CD4-positive, alpha-beta memory T cell (primary cell): ENCODE measurements at regions not wholly inside any gene's neighbourhood (a gene's known extent, or its start where the extent isn't known, plus 50 kb on each side); places are given as distances from the start of the nearest gene placed in this dataset.
A peak's percentile ranks its signal among the peaks of the same experiment; 100 is the strongest.

Experiments used
- CTCF ChIA-PET: fragments of 350-600 bp; sonication (Branson Sonifier 250); formaldehyde crosslinking; loops from one replicate; lab custom pipeline; 2021; ENCODE audit warnings: inconsistent platforms; ENCODE audit not compliant: partially characterized antibody; lab: Charles Lee
- POLR2A ChIA-PET: fragments of 350-600 bp; sonication (Branson Sonifier 250); formaldehyde crosslinking; loops from one replicate; lab custom pipeline; 2021; ENCODE audit not compliant: partially characterized antibody; lab: Charles Lee
- DNase-seq, 5 donors: peaks; one replicate each; pipeline versions ENCODE4 v3.0.0 to v3.0.0-alpha.2; 2020 to 2022; ENCODE audit warnings: mixed read lengths in 1 of 5
- H3K27ac ChIP-seq: one replicate; pipeline ENCODE4 v1.7.0; 2013; ENCODE audit warnings: low read depth, low read length
- H3K27me3 ChIP-seq: 2 replicates; pipeline ENCODE4 v1.7.0; 2013; ENCODE audit warnings: mild to moderate bottlenecking, low read length, moderate library complexity; ENCODE audit not compliant: insufficient read depth
- H3K36me3 ChIP-seq: 2 replicates; pipeline ENCODE4 v1.7.0; 2013; ENCODE audit warnings: mild to moderate bottlenecking, low read length, moderate library complexity; ENCODE audit not compliant: insufficient read depth
- H3K4me1 ChIP-seq: 2 replicates; pipeline ENCODE4 v1.7.0; 2013; ENCODE audit warnings: mild to moderate bottlenecking, low read length, moderate library complexity; ENCODE audit not compliant: insufficient read depth
- H3K4me3 ChIP-seq, 2 donors: one replicate each; pipeline ENCODE4 v1.7.0; 2013; ENCODE audit warnings: low read length in 2 of 2, mild to moderate bottlenecking in 1 of 2
- H3K9me3 ChIP-seq, 2 donors: one replicate each; pipeline ENCODE4 v1.7.0; 2013; ENCODE audit warnings: low read length in 2 of 2, control low read depth in 1 of 2; ENCODE audit not compliant: control insufficient read depth in 1 of 2
- H3K27ac Mint-ChIP-seq, 7 donors: one replicate each; pipeline ENCODE4 v1.8.0; 2020 to 2021; ENCODE audit warnings: mixed read lengths in 7 of 7, mild to moderate bottlenecking in 6 of 7, inconsistent platforms in 3 of 7, moderate library complexity in 3 of 7
- H3K27me3 Mint-ChIP-seq, 2 donors: one replicate each; pipeline ENCODE4 v1.8.0; 2020 to 2021; ENCODE audit warnings: mixed read lengths in 2 of 2
- H3K36me3 Mint-ChIP-seq, 2 donors: one replicate each; pipeline ENCODE4 v1.8.0; 2020 to 2021; ENCODE audit warnings: mixed read lengths in 2 of 2, inconsistent platforms in 1 of 2, mild to moderate bottlenecking in 1 of 2
- H3K4me1 Mint-ChIP-seq, 4 donors: one replicate each; pipeline ENCODE4 v1.8.0; 2020 to 2021; ENCODE audit warnings: mixed read lengths in 4 of 4, mild to moderate bottlenecking in 1 of 4
- H3K4me3 Mint-ChIP-seq, 8 donors: one replicate each; pipeline ENCODE4 v1.8.0; 2020 to 2021; ENCODE audit warnings: mixed read lengths in 8 of 8, mild to moderate bottlenecking in 7 of 8, moderate library complexity in 6 of 8, inconsistent platforms in 3 of 8
- H3K9me3 Mint-ChIP-seq, 8 donors: one replicate each; pipeline ENCODE4 v1.8.0; 2020 to 2021; ENCODE audit warnings: mixed read lengths in 8 of 8, mild to moderate bottlenecking in 5 of 8, inconsistent platforms in 3 of 8, moderate library complexity in 1 of 8
- intact Hi-C: fragments of 100-400 bp; cut with micrococcal nuclease; formaldehyde crosslinking; loops from one replicate; pipeline ENCODE4 v1.15.1; 2023

- Mint-ChIP-seq H3K27ac (no peak overlapping the region), H3K4me1 (no peaks in the 10 kb centered on the region)
Observed at GRCh38 chr1:95496773-95497172, 262.8 kb downstream of the RWDD3 start.

GRCh38 chr1:95497566-95497965 lies 263.6 kb downstream of the RWDD3 start:
- DNase-seq: no peak
- ChIA-PET CTCF (no interaction called here), POLR2A (no interaction called here)
- H3K27me3 ChIP-seq: no peaks in the 10 kb centered on the region
- Mint-ChIP-seq H3K4me3 (no peak overlapping the region), H3K9me3 (peaks cover 0 to 5% (median 0%) of the 10 kb centered on the region in 8 donors), H3K4me1 (no peaks in the 10 kb centered on the region), H3K27ac (no peak overlapping the region), H3K36me3 (no peaks in the 10 kb centered on the region), H3K27me3 (no peaks in the 10 kb centered on the region)
- H3K4me3 ChIP-seq: no peak overlapping the region
- no peaks in the 10 kb centered on the region for H3K9me3 ChIP-seq
- no peaks in the 10 kb centered on the region for H3K4me1 ChIP-seq
- H3K27ac ChIP-seq: no peak overlapping the region
- no peaks in the 10 kb centered on the region for H3K36me3 ChIP-seq
- intact Hi-C loops: no loop called here

More at GRCh38 chr1:95496773-95497172, 262.8 kb downstream of the RWDD3 start:
- H3K9me3 ChIP-seq: no peaks in the 10 kb centered on the region
- ChIA-PET POLR2A (no interaction called here), CTCF (no interaction called here)
- intact Hi-C loops: no loop called here
- no peaks in the 10 kb centered on the region for H3K27me3 ChIP-seq
- no peak overlapping the region for H3K4me3 ChIP-seq
- no peaks in the 10 kb centered on the region for H3K27me3 Mint-ChIP-seq
- H3K27ac ChIP-seq: no peak overlapping the region
- H3K9me3 Mint-ChIP-seq: peaks cover 0 to 4% (median 0%) of the 10 kb centered on the region in 8 donors
- H3K36me3 Mint-ChIP-seq: no peaks in the 10 kb centered on the region
- no peak overlapping the region for H3K4me3 Mint-ChIP-seq
- H3K36me3 ChIP-seq: no peaks in the 10 kb centered on the region
- H3K4me1 ChIP-seq: no peaks in the 10 kb centered on the region
- no peak for DNase-seq

GRCh38 chr1:95503278-95504030 lies 269.4 kb downstream of the RWDD3 start:
- CTCF ChIA-PET: no interaction called here
- no peaks in the 10 kb centered on the region for H3K27me3 ChIP-seq
- no peaks in the 10 kb centered on the region for H3K27me3 Mint-ChIP-seq
- H3K4me3 ChIP-seq: no peak overlapping the region
- POLR2A ChIA-PET: no interaction called here
- intact Hi-C loops: no loop called here
- H3K36me3 ChIP-seq: no peaks in the 10 kb centered on the region
- H3K27ac ChIP-seq: no peak overlapping the region
- no peak overlapping the region for H3K27ac Mint-ChIP-seq
- H3K36me3 Mint-ChIP-seq: no peaks in the 10 kb centered on the region
- no peaks in the 10 kb centered on the region for H3K9me3 ChIP-seq
- H3K4me1 ChIP-seq: no peaks in the 10 kb centered on the region
- H3K4me1 Mint-ChIP-seq: no peaks in the 10 kb centered on the region
- no peak overlapping the region for H3K4me3 Mint-ChIP-seq
- DNase-seq: no peak
- H3K9me3 Mint-ChIP-seq: peaks cover 0 to 5% (median 1%) of the 10 kb centered on the region in 8 donors

GRCh38 chr1:95504321-95504720 lies 270.3 kb downstream of the RWDD3 start:
- Mint-ChIP-seq H3K4me3 (no peak overlapping the region), H3K36me3 (no peaks in the 10 kb centered on the region), H3K9me3 (peaks cover 0 to 5% (median 3%) of the 10 kb centered on the region in 8 donors), H3K4me1 (no peaks in the 10 kb centered on the region), H3K27me3 (no peaks in the 10 kb centered on the region), H3K27ac (no peak overlapping the region)
- DNase-seq: no peak
- H3K4me1 ChIP-seq: no peaks in the 10 kb centered on the region
- POLR2A ChIA-PET: no interaction called here
- CTCF ChIA-PET: no interaction called here
- no peak overlapping the region for H3K27ac ChIP-seq
- H3K27me3 ChIP-seq: no peaks in the 10 kb centered on the region
- H3K36me3 ChIP-seq: no peaks in the 10 kb centered on the region
- H3K9me3 ChIP-seq: peaks cover 0 to 4% of the 10 kb centered on the region in 2 donors
- intact Hi-C loops: no loop called here
- no peak overlapping the region for H3K4me3 ChIP-seq

- Histone ChIP-seq H3K36me3 (no peaks in the 10 kb centered on the region), H3K27me3 (no peaks in the 10 kb centered on the region), H3K4me1 (no peaks in the 10 kb centered on the region), H3K27ac (no peak overlapping the region), H3K9me3 (peaks cover 0 to 4% of the 10 kb centered on the region in 2 donors), H3K4me3 (no peak overlapping the region)
- POLR2A ChIA-PET: no interaction called here
- no peaks in the 10 kb centered on the region for H3K27me3 Mint-ChIP-seq
- no peaks in the 10 kb centered on the region for H3K4me1 Mint-ChIP-seq
- no peak overlapping the region for H3K27ac Mint-ChIP-seq
- intact Hi-C loops: no loop called here
- no peaks in the 10 kb centered on the region for H3K36me3 Mint-ChIP-seq
- H3K9me3 Mint-ChIP-seq: peaks cover 0 to 9% (median 3%) of the 10 kb centered on the region in 8 donors
- DNase-seq: no peak
- no peak overlapping the region for H3K4me3 Mint-ChIP-seq
- CTCF ChIA-PET: no interaction called here
Observed at GRCh38 chr1:95506736-95507414, 272.9 kb downstream of the RWDD3 start.

GRCh38 chr1:95509989-95510388 lies 276.0 kb downstream of the RWDD3 start:
- no peaks in the 10 kb centered on the region for H3K27me3 ChIP-seq
- DNase-seq: no peak
- no peaks in the 10 kb centered on the region for H3K36me3 ChIP-seq
- POLR2A ChIA-PET: no interaction called here
- H3K9me3 Mint-ChIP-seq: peaks cover 0 to 9% (median 3%) of the 10 kb centered on the region in 8 donors
- H3K27ac Mint-ChIP-seq: no peak overlapping the region
- intact Hi-C loops: no loop called here
- H3K27me3 Mint-ChIP-seq: no peaks in the 10 kb centered on the region
- no peaks in the 10 kb centered on the region for H3K4me1 Mint-ChIP-seq
- H3K4me1 ChIP-seq: no peaks in the 10 kb centered on the region
- H3K4me3 Mint-ChIP-seq: no peak overlapping the region
- H3K4me3 ChIP-seq: no peak overlapping the region
- no peaks in the 10 kb centered on the region for H3K36me3 Mint-ChIP-seq
- peaks cover 0 to 4% of the 10 kb centered on the region in 2 donors for H3K9me3 ChIP-seq
- H3K27ac ChIP-seq: no peak overlapping the region
- CTCF ChIA-PET: no interaction called here

GRCh38 chr1:95512925-95513324 lies 278.9 kb downstream of the RWDD3 start:
- DNase-seq: no peak
- H3K4me1 ChIP-seq: no peaks in the 10 kb centered on the region
- no peaks in the 10 kb centered on the region for H3K27me3 ChIP-seq
- Mint-ChIP-seq H3K9me3 (peaks cover 0 to 8% (median 6%) of the 10 kb centered on the region in 8 donors), H3K27ac (peak overlapping the region in 1 of 7 donors; percentile 16), H3K36me3 (no peaks in the 10 kb centered on the region), H3K4me3 (no peak overlapping the region), H3K4me1 (no peaks in the 10 kb centered on the region), H3K27me3 (no peaks in the 10 kb centered on the region)
- ChIA-PET CTCF (no interaction called here), POLR2A (no interaction called here)
- H3K9me3 ChIP-seq: peaks cover 0 to 4% of the 10 kb centered on the region in 2 donors
- no peaks in the 10 kb centered on the region for H3K36me3 ChIP-seq
- no peak overlapping the region for H3K27ac ChIP-seq
- intact Hi-C loops: no loop called here
- no peak overlapping the region for H3K4me3 ChIP-seq
